ENCODE measurements at regions not wholly inside any gene's neighbourhood (a gene's known extent, or its start where the extent isn't known, plus 50 kb on each side); places are given as distances from the start of the nearest gene placed in this dataset.

GRCh38 chr6:48714250-48714649 is 603.3 kb upstream of the PTCHD4 start:
- H3K9ac ChIP-seq (ENCODE audit: control insufficient read depth, insufficient read depth, low read length): no peak overlapping the region
- RAD21 ChIA-PET (ENCODE audit: unreplicated experiment): no interaction called here
- H3K27ac ChIP-seq (ENCODE audit: control insufficient read depth, insufficient read depth): no peak overlapping the region
- H3K79me2 ChIP-seq (ENCODE audit: control insufficient read depth, insufficient read depth, low read length): no peaks in the 10 kb centered on the region
- no peak for DNase-seq (ENCODE audit: low read depth, low spot score)
- no peaks in the 10 kb centered on the region for H3K9me3 ChIP-seq (replicated peaks; ENCODE audit: control insufficient read depth, insufficient read depth, low read length)
- no peaks in the 10 kb centered on the region for H4K20me1 ChIP-seq (ENCODE audit: control insufficient read depth, insufficient read depth)
- no TSS peak for BruUV-seq (replicated peaks)
- 48% methylated on average over 2 of the region's 2 CpGs for WGBS (ENCODE audit: insufficient coverage, insufficient replicate concordance, low lambda C conversion rate, missing lambda C conversion rate)
- POLR2A ChIA-PET: no interaction called here
- intact Hi-C loops (cut with micrococcal nuclease; ENCODE audit: unreplicated experiment) (no loop called here), in situ Hi-C loops (cut with MboI) (no loop called here)
- TF ChIP-seq ELK1 (IDR thresholded peaks at IDR 0.05; ENCODE audit: low read depth, low read length) (no peak), MYB (IDR thresholded peaks at IDR 0.05; ENCODE audit: borderline replicate concordance, low read depth, low read length) (no peak), ZNF384 (IDR thresholded peaks at IDR 0.05; ENCODE audit: borderline replicate concordance, low read depth, low read length) (no peak), ZNF207 (IDR thresholded peaks at IDR 0.05; ENCODE audit: borderline replicate concordance) (no peak), NFYB (IDR thresholded peaks at IDR 0.05; ENCODE audit: insufficient read depth, low read depth, low read length) (no peak), ESRRA (IDR thresholded peaks at IDR 0.05; ENCODE audit: low read length) (no peak), NFIC (IDR thresholded peaks at IDR 0.05; ENCODE audit: low read depth, low read length) (no peak), HDAC6 (IDR thresholded peaks at IDR 0.05; ENCODE audit: unreplicated experiment) (no peak), CUX1 (IDR thresholded peaks at IDR 0.05; ENCODE audit: insufficient replicate concordance, low read depth, low read length) (no peak), PML (IDR thresholded peaks at IDR 0.05; ENCODE audit: low read length) (no peak), MYC (IDR thresholded peaks at IDR 0.05; ENCODE audit: insufficient read depth, insufficient read length, insufficient replicate concordance, low read length, severe bottlenecking) (no peak), BHLHE40 (IDR thresholded peaks at IDR 0.05; ENCODE audit: borderline replicate concordance in 1 of 2, low read depth in 2 of 2, low read length in 1 of 2) (no peak), SREBF2 (IDR thresholded peaks at IDR 0.05; ENCODE audit: low read length) (no peak), PAX5 (IDR thresholded peaks at IDR 0.05; ENCODE audit: borderline replicate concordance, low read depth, low read length) (no peak)
- FAIRE-seq: no peak
- no peaks in the 10 kb centered on the region for H3K27me3 ChIP-seq (replicated peaks in 1 of 2; ENCODE audit: control insufficient read depth in 2 of 2, insufficient read depth in 2 of 2, low read length in 1 of 2)
- no peak overlapping the region for H2AFZ ChIP-seq (ENCODE audit: control insufficient read depth, low read depth, low read length)
- H3K4me3 ChIP-seq: no peak overlapping the region
- H3K4me1 ChIP-seq (ENCODE audit: control insufficient read depth, insufficient read depth, low read length): no peaks in the 10 kb centered on the region
- H3K4me2 ChIP-seq (ENCODE audit: control insufficient read depth, insufficient read depth): no peak overlapping the region
- SMC1A ChIA-PET (ENCODE audit: uncharacterized antibody, unreplicated experiment): no interaction called here
- CTCF ChIA-PET: no interaction called here
- no peak for ATAC-seq
- H3K36me3 ChIP-seq (ENCODE audit: control insufficient read depth in 2 of 2, insufficient read depth in 2 of 2, low read length in 1 of 2): no peaks in the 10 kb centered on the region

All from GM12878 (cell line).